IMR-90 (cell line): ENCODE measurements at regions not wholly inside any gene's neighbourhood (a gene's known extent, or its start where the extent isn't known, plus 50 kb on each side); places are given as distances from the start of the nearest gene placed in this dataset.

Experiments
- ATAC-seq: fragments of 200-7000 bp; cut with Tn5 transposase; 2 replicates; pipeline ENCODE4 v1.9.1; 2020; ENCODE audit warnings: low read depth, mild to moderate bottlenecking, moderate library complexity
- BruUV-seq: library from RNA; stranded (reverse); fragments of 400-500 nt; replicated peaks from 2 replicates; lab custom pipeline; 2021; lab: Mats Ljungman, UMichigan
- CTCF ChIA-PET: fragments of 300-600 bp; formaldehyde crosslinking; extraction: SDS; loops from one replicate; lab custom pipeline; 2021; ENCODE audit warnings: antibody characterized with exemption; lab: Yijun Ruan, JAX
- POLR2A ChIA-PET: fragments of 300-600 bp; sonication (Branson Sonifier 250); formaldehyde crosslinking; loops from one replicate; lab custom pipeline; 2022; ENCODE audit warnings: antibody characterized with exemption; ENCODE audit not compliant: unreplicated experiment; lab: Charles Lee
- DNase-seq: peaks from one replicate; pipeline ENCODE4 v3.0.0; 2013
- H2AFZ ChIP-seq: replicated peaks from 2 replicates; pipeline ENCODE3; 2013; ENCODE audit warnings: low read length, mild to moderate bottlenecking; ENCODE audit not compliant: poor library complexity
- H2AK5ac ChIP-seq: 2 replicates; pipeline ENCODE4 v1.6.1; 2013; ENCODE audit warnings: low read depth, low read length, inconsistent platforms
- H2AK9ac ChIP-seq: replicated peaks from 2 replicates; pipeline ENCODE3; 2013; ENCODE audit warnings: mild to moderate bottlenecking, low read depth, low read length, moderate library complexity; ENCODE audit not compliant: poor library complexity
- H2BK120ac ChIP-seq: 2 replicates; pipeline ENCODE4 v1.6.1; 2013; ENCODE audit warnings: low read depth, low read length, inconsistent platforms
- H2BK15ac ChIP-seq: 3 replicates; pipeline ENCODE4 v1.6.1; 2013; ENCODE audit warnings: low read depth, low read length, inconsistent platforms
- H2BK20ac ChIP-seq: 2 replicates; pipeline ENCODE4 v1.6.1; 2013; ENCODE audit warnings: low read depth, mild to moderate bottlenecking, inconsistent platforms, low read length, moderate library complexity
- H2BK5ac ChIP-seq: 2 replicates; pipeline ENCODE4 v1.6.1; 2013; ENCODE audit warnings: mild to moderate bottlenecking, low read depth, low read length, inconsistent platforms; ENCODE audit not compliant: poor library complexity, severe bottlenecking
- H3K14ac ChIP-seq: replicated peaks from 2 replicates; pipeline ENCODE4 v1.6.1; 2013; ENCODE audit warnings: low read depth, low read length, inconsistent platforms
- H3K18ac ChIP-seq: 2 replicates; pipeline ENCODE4 v1.6.1; 2013; ENCODE audit warnings: low read depth, low read length, control low read depth
- H3K23ac ChIP-seq: 2 replicates; pipeline ENCODE4 v1.6.1; 2013; ENCODE audit warnings: low read depth, low read length, inconsistent platforms
- H3K27ac ChIP-seq: 2 replicates; pipeline ENCODE4 v1.5.1; 2013; ENCODE audit warnings: mild to moderate bottlenecking, control low read depth, low read length; ENCODE audit not compliant: insufficient read depth
- H3K27me3 ChIP-seq: 2 replicates; pipeline ENCODE4 v1.6.1; 2013; ENCODE audit warnings: low read length; ENCODE audit not compliant: control insufficient read depth, insufficient read depth
- H3K36me3 ChIP-seq: 2 replicates; pipeline ENCODE4 v1.6.1; 2013; ENCODE audit warnings: low read length, mixed read lengths; ENCODE audit not compliant: control insufficient read depth, insufficient read depth
- H3K4ac ChIP-seq: 2 replicates; pipeline ENCODE4 v1.6.1; 2013; ENCODE audit warnings: low read depth, low read length, inconsistent platforms
- H3K4me1 ChIP-seq: 2 replicates; pipeline ENCODE4 v1.6.1; 2013; ENCODE audit warnings: low read length, mixed read lengths; ENCODE audit not compliant: control insufficient read depth, insufficient read depth
- H3K4me2 ChIP-seq: 2 replicates; pipeline ENCODE4 v1.6.1; 2013; ENCODE audit warnings: low read depth, mild to moderate bottlenecking, control low read depth, low read length, moderate library complexity
- H3K4me3 ChIP-seq: 2 replicates; pipeline ENCODE4 v1.5.1; 2013; ENCODE audit warnings: low read depth, mild to moderate bottlenecking, control low read depth, low read length, moderate library complexity; ENCODE audit not compliant: insufficient read depth
- H3K56ac ChIP-seq: 2 replicates; pipeline ENCODE4 v1.6.1; 2013; ENCODE audit warnings: low read length, inconsistent platforms; ENCODE audit not compliant: insufficient read depth; ENCODE audit errors: extremely low read depth
- H3K79me1 ChIP-seq, 2 experiments: 2 replicates each; pipeline ENCODE4 v1.6.1; 2013; ENCODE audit warnings: low read length in 2 of 2, inconsistent platforms in 1 of 2, low read depth in 1 of 2
- H3K9ac ChIP-seq: 2 replicates; pipeline ENCODE4 v1.6.1; 2013; ENCODE audit warnings: low read depth, low read length, control low read depth
- H3K9me1 ChIP-seq: 2 replicates; pipeline ENCODE4 v1.6.1; 2013; ENCODE audit warnings: low read length, inconsistent platforms; ENCODE audit not compliant: insufficient read depth
- H3K9me3 ChIP-seq: 2 replicates; pipeline ENCODE4 v1.6.1; 2013; ENCODE audit warnings: low read length; ENCODE audit not compliant: control insufficient read depth, insufficient read depth
- H4K20me1 ChIP-seq: 2 replicates; pipeline ENCODE4 v1.6.1; 2013; ENCODE audit warnings: low read length, inconsistent platforms; ENCODE audit not compliant: insufficient read depth
- H4K5ac ChIP-seq: 2 replicates; pipeline ENCODE4 v1.6.1; 2013; ENCODE audit warnings: mild to moderate bottlenecking, low read depth, low read length, control low read depth
- H4K8ac ChIP-seq, 2 experiments: 2 replicates each; pipeline ENCODE4 v1.6.1; 2013; ENCODE audit warnings: low read depth in 2 of 2, low read length in 2 of 2, control low read depth in 1 of 2, inconsistent platforms in 1 of 2
- H4K91ac ChIP-seq: 2 replicates; pipeline ENCODE4 v1.6.1; 2013; ENCODE audit warnings: low read depth, low read length, inconsistent platforms; ENCODE audit not compliant: insufficient read depth
- CTCF ChIP-seq: conservative IDR thresholded peaks from 2 replicates; pipeline ENCODE4 v1.5.1; 2012; ENCODE audit warnings: mild to moderate bottlenecking, low read depth, low read length, improper control_type of control experiment
- RCOR1 ChIP-seq: IDR thresholded peaks from 2 replicates; pipeline ENCODE4 v1.6.1; 2012; ENCODE audit warnings: mild to moderate bottlenecking, low read length, improper control_type of control experiment; ENCODE audit not compliant: insufficient replicate concordance
- SMC3 ChIP-seq: fragments of 150-350 bp; IDR thresholded peaks from 2 replicates; pipeline ENCODE4 v1.6.1; 2016; ENCODE audit warnings: low read depth, mild to moderate bottlenecking, antibody characterized with exemption, low read length, moderate library complexity
- WGBS, 2 experiments: methylation state at CpG; one replicate each; pipeline versions ENCODE4 v1.1.5 to v1.1.7; 2013; ENCODE audit warnings: missing lambda C conversion rate in 2 of 2; ENCODE audit not compliant: insufficient read length in 1 of 2; ENCODE audit errors: extremely low coverage in 2 of 2; 5-methylcytosine and 5-hydroxymethylcytosine counted together
- dilution Hi-C: fragments of 300-500 bp; cut with HindIII; formaldehyde crosslinking; loops from one replicate; pipeline ENCODE4 v1.14.3; 2018; ENCODE audit warnings: low sequenced_read_pairs; ENCODE audit not compliant: unreplicated experiment
- in situ Hi-C: fragments of 300-500 bp; cut with MboI; formaldehyde crosslinking; loops from 3 replicates; pipeline ENCODE4 v1.14.3; 2019; ENCODE audit warnings: low sequenced_read_pairs, inconsistent platforms, mixed read lengths
- intact Hi-C: fragments of 100-400 bp; cut with micrococcal nuclease; formaldehyde crosslinking; loops from 2 replicates; pipeline ENCODE4 v1.10.0; 2022

GRCh38 chr18:33818145-33818544 is 240.1 kb downstream of the ASXL3 start:
- no peak overlapping the region for H3K4ac ChIP-seq
- H3K9ac ChIP-seq: no peak overlapping the region
- H4K20me1 ChIP-seq: no peaks in the 10 kb centered on the region
- ATAC-seq (no peak), DNase-seq (no peak)
- POLR2A ChIA-PET: no interaction called here
- no peak overlapping the region for H2AK5ac ChIP-seq
- H3K36me3 ChIP-seq: no peaks in the 10 kb centered on the region
- H2AK9ac ChIP-seq: no peak overlapping the region
- H2BK5ac ChIP-seq: no peak overlapping the region
- dilution Hi-C loops: no loop called here
- H3K14ac ChIP-seq: no peak overlapping the region
- H2BK120ac ChIP-seq: no peak overlapping the region
- peaks cover 2% of the 10 kb centered on the region; the same call in 1 of the 2 replicates for H3K9me3 ChIP-seq
- H3K27ac ChIP-seq: no peak overlapping the region
- in situ Hi-C loops: no loop called here
- no peak overlapping the region for H3K56ac ChIP-seq
- H3K9me1 ChIP-seq: no peaks in the 10 kb centered on the region
- no peak overlapping the region for H2BK15ac ChIP-seq
- H3K4me2 ChIP-seq: no peak overlapping the region
- intact Hi-C loops: no loop called here
- no TSS peak for BruUV-seq
- no peak overlapping the region for H3K18ac ChIP-seq
- CTCF ChIA-PET: no interaction called here
- no peak overlapping the region for H2AFZ ChIP-seq
- no peak overlapping the region for H4K8ac ChIP-seq
- H2BK20ac ChIP-seq: no peak overlapping the region
- H3K27me3 ChIP-seq: no peaks in the 10 kb centered on the region
- H4K5ac ChIP-seq: no peak overlapping the region
- no peak overlapping the region for H3K23ac ChIP-seq
- no peaks in the 10 kb centered on the region; the same call in 1 of the 2 replicates for H3K4me1 ChIP-seq
- H3K4me3 ChIP-seq: no peak overlapping the region
- H4K91ac ChIP-seq: no peak overlapping the region
- TF ChIP-seq CTCF (no peak), SMC3 (no peak), RCOR1 (no peak)
- H3K79me1 ChIP-seq: no peaks in the 10 kb centered on the region
- no CpG with 5 or more reads among the region's 1 CpG for WGBS, 2 experiments
